ENCODE measurements at regions not wholly inside any gene's neighbourhood (a gene's known extent, or its start where the extent isn't known, plus 50 kb on each side); places are given as distances from the start of the nearest gene placed in this dataset.

- TF ChIP-seq SMC3 (IDR thresholded peaks at IDR 0.05; ENCODE audit: low read length), result no peak
- TF ChIP-seq FOXK2 (IDR thresholded peaks at IDR 0.05), result no peak
- no peak for TF ChIP-seq SRSF9 (IDR thresholded peaks at IDR 0.05; ENCODE audit: borderline replicate concordance, insufficient read depth, low read depth, low read length, poor library complexity, severe bottlenecking)
- TF ChIP-seq RFX5 (IDR thresholded peaks at IDR 0.05; ENCODE audit: low read depth, low read length), result peak; percentile 19; the same call in 1 of the 2 replicates
- no peak; the same call in 1 of the 2 replicates for TF ChIP-seq GABPB1 (CRISPR knock-in tag; IDR thresholded peaks at IDR 0.05)
- no peak for TF ChIP-seq RBAK (CRISPR knock-in tag; IDR thresholded peaks at IDR 0.05)
- peak; percentile 26; the same call in 1 of the 2 replicates for TF ChIP-seq ZBTB49 (CRISPR knock-in tag; IDR thresholded peaks at IDR 0.05; ENCODE audit: borderline replicate concordance)
- TF ChIP-seq SOX13 (IDR thresholded peaks at IDR 0.05), result 0 out of 2 replicates have a peak, but pooled peaks have one; percentile 5
- peak in 1 of 2 experiments; percentile 83; a peak in 2 of 4 replicates for TF ChIP-seq SOX13 (CRISPR knock-in tag; conservative IDR thresholded peaks at IDR 0.05 in 1 of 2, IDR thresholded peaks at IDR 0.05 in 1 of 2)
- TF ChIP-seq TBX2 (CRISPR knock-in tag; IDR thresholded peaks at IDR 0.05; ENCODE audit: borderline replicate concordance), result peak; percentile 79; the same call in 1 of the 2 replicates
- TF ChIP-seq NCOA2 (CRISPR knock-in tag; IDR thresholded peaks at IDR 0.05), result peak; percentile 94
- no peak; the same call in 1 of the 2 replicates for TF ChIP-seq ZNF253 (CRISPR knock-in tag; IDR thresholded peaks at IDR 0.05; ENCODE audit: borderline replicate concordance)
- TF ChIP-seq MED13 (CRISPR knock-in tag; IDR thresholded peaks at IDR 0.05), result peak; percentile 65; the same call in 1 of the 2 replicates
- no peak; the same call in 1 of the 2 replicates for TF ChIP-seq ZNF280D (CRISPR knock-in tag; IDR thresholded peaks at IDR 0.05)
- no peak for TF ChIP-seq MTF2 (CRISPR knock-in tag; IDR thresholded peaks at IDR 0.05; ENCODE audit: borderline replicate concordance)
- TF ChIP-seq BRCA1 (CRISPR knock-in tag; IDR thresholded peaks at IDR 0.05), result no peak
- TF ChIP-seq PHF5A (CRISPR knock-in tag; IDR thresholded peaks at IDR 0.05; ENCODE audit: low read depth, unreplicated experiment), result no peak
- TF ChIP-seq ZNF761 (CRISPR knock-in tag; conservative IDR thresholded peaks at IDR 0.05), result no peak
- TF ChIP-seq ZNF337 (CRISPR knock-in tag; IDR thresholded peaks at IDR 0.05; ENCODE audit: borderline replicate concordance, low read depth), result no peak
- TF ChIP-seq ZNF883 (CRISPR knock-in tag; IDR thresholded peaks at IDR 0.05; ENCODE audit: not compliant biosample characterization), result no peak
- TF ChIP-seq TEAD3 (CRISPR knock-in tag; optimal IDR thresholded peaks at IDR 0.05; ENCODE audit: borderline replicate concordance), result peak; percentile 93
- 0 out of 2 replicates have a peak, but pooled peaks have one; percentile 60 for TF ChIP-seq HNRNPL (IDR thresholded peaks at IDR 0.05; ENCODE audit: low read depth, low read length)
- TF ChIP-seq ZNF773 (CRISPR knock-in tag; IDR thresholded peaks at IDR 0.05; ENCODE audit: borderline replicate concordance), result no peak
- peak; percentile 77; the same call in 1 of the 2 replicates for TF ChIP-seq ZNF414 (CRISPR knock-in tag; IDR thresholded peaks at IDR 0.05)
- peak; percentile 70; the same call in 1 of the 2 replicates for TF ChIP-seq ARNT2 (CRISPR knock-in tag; IDR thresholded peaks at IDR 0.05; ENCODE audit: low read depth)
These were observed 433.3 kb downstream of the PREX1 start (continued) for GRCh38 chr20:48394415-48395081.
